HuH-7 (cell line): ENCODE measurements at regions not wholly inside any gene's neighbourhood (a gene's known extent, or its start where the extent isn't known, plus 50 kb on each side); places are given as distances from the start of the nearest gene placed in this dataset.
A peak's percentile ranks its signal among the peaks of the same experiment; 100 is the strongest.

Experiments used
- DNase-seq: peaks from one replicate; pipeline ENCODE4 v3.0.0; 2011; ENCODE audit warnings: low spot score

DNA sequence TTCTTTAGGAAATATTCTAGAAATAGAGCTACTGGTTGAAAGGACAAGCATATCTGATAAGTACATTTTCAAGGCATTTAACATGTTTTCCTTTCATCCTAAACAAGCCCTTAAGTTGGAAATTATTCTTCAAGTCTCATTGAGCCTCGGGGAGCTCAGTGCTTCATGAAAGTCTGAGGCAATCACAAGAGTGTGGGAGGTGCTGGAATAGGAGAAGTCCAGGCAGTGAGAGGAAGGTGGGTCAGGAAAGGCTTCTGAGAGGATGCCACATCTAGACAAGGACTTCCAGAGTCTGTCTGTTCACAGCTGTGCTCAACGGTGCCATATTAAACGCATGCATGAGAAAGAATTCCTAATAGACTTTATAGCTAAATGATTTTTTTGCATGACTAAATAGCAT lies 69.8 kb downstream of the CD83 start:
- DNase-seq, result no peak

DNA sequence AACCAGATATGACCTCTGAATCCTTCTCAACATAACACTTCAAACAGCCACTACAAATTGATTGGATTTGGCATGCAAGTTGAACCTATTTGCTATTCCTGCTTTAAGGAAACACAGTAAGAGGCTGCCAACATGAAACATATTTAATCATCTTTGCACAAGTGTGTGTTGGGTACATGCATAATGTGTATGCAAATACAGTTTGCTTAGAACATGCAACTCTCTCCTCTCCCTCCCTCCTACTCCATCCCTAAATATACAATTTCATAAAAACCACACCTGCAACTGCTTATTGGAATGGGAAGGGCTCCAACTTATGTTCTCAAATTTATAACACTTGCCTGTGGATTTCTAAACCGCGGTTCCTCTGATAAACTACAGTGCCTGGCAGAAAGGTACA lies 71.5 kb downstream of the CD83 start:
- DNase-seq, result no peak

DNA sequence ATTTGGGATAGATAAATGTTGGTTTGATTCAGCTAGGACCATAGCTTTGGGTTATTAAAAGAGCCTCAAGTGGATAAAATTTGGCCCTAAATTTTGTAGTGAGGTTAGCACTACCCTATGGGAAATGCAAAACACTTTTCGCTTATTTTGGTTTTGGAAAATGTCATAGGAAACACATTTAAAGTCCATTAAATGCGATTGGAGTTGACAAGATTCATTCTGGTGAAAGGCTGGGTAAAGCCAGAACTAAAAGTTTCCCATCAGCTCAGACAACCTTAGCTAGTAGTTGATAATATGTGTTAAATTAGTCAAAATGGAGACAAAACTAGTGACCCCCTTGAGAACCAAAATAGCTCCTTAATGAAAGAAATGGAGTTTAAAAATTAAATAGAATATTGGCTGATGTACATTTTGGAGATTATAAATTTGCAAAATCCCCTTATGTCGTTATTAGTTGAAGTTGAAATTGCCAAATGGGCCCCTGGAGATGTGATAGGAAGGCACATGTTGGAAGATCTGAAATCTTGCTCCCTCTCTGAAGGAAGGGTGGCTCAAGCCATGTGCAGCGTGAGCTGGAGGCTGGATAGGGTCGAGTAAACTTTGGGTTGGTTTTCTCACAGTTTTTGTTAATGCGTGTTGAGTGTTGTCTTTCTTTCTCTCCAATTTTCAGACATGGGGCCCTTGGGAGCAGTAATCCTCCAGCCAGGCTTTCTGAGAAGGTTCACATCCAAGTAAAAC lies 72.8 kb downstream of the CD83 start:
- DNase-seq, result no peak

DNA sequence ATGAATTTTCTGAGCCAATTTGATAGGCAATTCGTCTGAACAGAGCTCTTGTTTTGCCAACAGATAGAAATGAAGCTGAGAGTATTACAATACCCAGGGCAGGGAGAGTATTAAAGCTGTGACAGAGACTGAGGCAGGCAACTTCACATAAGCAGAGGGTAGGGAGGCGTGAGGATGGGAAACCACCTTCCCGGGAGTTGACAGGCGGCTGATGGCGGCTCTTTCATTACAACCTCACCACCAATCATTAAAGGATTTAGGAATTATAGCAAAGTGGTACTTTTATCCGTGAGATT lies 73.3 kb downstream of the CD83 start:
- no peak for DNase-seq

DNA sequence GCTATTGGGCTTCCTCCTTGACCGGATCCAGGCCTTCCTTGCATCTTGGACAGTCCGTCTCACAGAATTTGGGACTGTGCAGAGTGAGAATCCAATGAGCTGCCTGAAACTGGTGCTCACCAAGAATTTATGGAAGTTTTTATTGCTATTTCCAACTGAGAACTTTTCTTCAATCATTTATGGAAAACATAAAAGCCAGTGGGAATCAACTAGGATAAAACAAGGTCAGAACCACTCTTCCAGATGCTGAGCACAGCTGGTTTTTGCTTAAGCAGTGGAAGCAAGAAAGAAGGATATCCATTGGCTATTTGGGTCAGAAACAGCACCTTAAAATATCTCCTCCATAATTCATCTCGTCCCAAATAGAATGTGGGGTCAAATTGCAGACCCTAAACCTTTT lies 74.2 kb downstream of the CD83 start:
- no peak for DNase-seq

DNA sequence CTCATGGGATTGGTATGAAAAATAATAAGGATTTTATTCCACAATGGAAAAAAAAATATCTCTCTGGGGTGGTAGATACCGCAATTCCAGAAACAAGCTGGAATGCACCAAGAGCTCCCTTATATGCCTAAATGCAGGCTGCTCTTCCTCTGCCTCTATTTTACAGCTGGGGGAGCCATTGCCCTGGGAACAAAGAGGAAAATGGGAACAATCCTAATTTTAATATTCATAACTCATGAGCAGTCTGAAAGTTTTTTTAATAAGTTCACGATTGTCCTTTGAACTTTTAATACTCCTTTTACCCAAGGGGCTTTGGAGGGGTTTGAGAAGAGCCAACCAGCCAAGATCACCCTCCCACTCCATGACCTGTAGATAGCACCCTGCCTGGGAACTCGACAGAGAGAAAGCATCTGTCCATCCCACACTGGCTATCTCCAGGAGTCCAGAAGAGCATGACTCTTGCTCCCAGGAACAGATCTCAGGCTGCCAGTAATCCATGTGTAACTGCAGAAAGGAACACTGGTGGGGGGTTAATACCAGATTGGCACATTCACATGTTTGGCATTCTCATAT lies 74.7 kb downstream of the CD83 start:
- no peak for DNase-seq

DNA sequence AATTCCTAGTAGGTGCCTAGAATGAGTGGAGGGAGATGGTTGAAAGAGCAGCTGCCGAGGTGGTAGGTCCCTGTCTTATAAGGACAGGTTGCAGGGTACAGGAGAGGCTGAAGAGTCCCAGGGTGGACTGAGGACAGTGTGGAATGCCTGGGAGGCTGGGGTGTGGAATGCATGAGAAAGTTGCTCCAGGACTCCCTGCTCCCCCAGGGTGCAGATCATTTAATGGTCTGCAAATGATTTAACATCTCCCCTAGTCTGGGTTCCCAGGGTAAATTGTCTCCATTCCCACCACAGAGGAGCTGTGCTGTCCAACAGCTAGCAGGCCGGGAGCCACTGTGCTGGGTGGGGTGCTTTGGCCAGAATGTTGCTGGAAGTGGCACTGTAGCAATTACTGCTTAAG lies 76.0 kb downstream of the CD83 start:
- DNase-seq, result no peak

DNA sequence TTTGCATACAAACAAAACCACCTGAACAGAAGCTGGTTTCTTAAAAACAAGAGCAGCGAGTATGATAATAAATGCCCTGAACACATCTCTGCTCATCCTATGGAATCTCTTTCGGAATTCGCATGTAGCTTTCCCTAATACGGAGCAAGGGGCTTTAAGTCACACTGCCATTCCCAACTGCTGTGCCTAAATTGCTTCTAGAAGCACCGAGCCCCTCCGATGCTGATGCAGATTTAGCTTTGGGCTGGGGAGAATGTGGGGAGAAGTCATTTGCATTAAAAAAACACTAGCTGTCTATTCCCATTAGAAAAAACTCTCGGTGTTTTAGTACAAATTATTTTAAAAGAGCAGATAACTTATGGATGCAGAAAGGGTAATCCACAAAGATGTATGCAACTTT lies 76.9 kb downstream of the CD83 start:
- no peak for DNase-seq

DNA sequence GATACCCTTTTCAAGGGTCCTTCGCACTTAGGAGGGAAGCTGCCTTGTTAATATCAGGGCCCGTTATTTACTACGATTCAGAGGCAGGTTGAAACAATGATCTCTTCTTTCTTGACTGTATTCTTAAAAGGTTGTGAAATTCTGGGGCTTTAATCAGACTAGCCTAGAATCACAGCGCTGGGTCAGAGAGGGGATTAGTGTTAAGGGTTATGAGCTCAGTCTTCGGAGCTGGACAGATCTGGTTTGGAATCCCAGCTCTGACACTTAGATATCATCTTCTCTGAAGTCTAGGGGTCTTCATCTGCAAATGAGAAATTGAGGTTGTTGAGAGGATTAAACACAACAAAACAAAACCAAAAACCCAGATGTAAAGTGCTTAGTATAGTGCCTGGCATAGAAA lies 77.4 kb downstream of the CD83 start:
- DNase-seq, result no peak

DNA sequence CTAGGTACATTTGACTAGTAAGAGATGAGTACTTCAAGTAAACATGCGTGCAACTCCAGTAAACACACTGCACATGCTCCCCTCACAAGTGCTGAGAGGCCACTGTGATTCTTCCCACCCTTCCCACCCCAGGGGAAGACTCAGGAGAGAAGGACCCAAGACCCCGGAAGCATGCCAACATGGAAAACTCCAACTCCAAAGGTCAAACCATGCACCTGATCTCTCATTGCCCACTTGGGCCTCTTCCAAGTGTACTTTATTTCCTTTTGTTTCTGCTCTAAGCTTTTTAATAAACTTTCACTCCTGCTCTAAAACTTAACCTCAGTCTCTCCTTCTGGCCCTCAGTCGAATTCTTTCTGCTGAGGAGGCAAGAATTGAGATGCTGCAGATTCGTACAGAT lies 78.5 kb downstream of the CD83 start:
- DNase-seq, result no peak

DNA sequence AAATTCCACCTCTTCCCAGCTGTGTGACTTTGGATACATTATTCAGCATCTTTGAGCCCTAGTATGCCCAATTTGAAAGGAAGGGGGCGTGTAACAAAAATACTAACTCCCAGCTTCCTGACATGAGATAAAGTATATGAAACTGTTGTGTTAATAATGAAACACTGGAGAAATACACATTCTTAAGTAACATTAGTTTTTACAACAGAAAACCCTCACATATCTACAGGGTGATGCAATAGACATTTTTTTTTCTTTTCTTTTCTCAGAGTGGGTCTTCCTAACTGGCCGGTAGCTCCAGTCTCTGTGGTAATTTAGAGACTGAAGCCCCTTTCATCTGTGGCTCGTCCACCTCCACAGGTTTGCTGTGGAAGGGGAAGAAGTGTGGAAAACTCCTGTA lies 79.5 kb downstream of the CD83 start:
- DNase-seq, result no peak

DNA sequence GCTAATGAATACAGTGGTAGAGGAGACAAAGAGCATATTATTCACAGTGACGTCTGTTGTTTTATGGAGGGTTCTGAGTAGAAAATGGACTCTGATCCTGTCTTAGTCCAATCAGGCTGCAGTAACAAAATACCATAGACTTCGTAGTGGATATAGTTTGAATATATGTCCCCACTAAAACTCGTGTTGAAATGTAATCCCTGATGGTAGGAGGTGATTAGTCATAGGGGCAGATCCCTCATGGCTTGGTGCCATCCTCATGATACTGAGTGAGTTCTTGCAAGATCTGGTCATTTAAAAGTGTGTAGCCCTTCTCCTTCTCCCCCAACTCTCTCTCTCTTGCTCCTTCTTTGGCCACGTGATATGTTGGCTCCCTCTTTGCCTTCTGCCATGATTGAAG lies 82.5 kb downstream of the CD83 start:
- no peak for DNase-seq

DNA sequence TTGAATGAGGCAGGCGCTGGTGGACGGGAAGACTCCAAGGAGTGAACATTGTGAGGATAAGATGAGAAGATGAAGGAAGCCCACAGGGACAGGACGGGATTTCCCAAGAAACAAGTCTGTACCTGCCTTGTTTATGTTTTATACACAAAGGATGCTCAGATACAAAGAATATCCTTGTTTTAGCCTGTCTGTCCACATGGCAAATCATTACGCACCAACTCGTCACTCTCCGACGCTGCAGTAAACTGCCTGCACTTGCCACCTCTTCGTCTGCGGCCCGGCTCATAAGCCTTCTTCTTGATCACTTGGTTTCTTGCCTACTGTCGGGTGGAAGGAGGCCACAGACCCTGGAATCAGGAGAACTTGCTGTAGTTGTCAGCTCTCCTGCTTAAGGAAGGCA lies 85.4 kb downstream of the CD83 start:
- DNase-seq, result no peak

DNA sequence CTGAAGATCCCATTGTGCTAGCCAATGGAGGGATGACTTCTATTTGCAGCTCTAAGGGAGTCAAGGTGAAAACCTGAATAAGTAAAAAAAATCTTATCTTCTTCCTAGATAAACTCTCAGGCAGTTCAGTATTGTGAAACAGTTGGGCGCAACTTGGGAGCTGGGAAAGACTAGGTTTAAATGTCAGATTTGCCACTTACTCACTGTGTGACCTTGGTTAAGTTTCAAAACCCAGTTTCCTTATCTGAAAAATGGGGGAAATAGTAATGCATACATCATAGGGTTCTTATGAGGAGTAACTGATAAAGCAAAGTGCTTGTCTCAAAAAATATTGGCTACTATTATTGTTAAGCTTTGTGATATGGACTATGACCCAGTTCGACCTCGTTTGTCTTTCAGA lies 88.8 kb downstream of the CD83 start:
- no peak for DNase-seq

DNA sequence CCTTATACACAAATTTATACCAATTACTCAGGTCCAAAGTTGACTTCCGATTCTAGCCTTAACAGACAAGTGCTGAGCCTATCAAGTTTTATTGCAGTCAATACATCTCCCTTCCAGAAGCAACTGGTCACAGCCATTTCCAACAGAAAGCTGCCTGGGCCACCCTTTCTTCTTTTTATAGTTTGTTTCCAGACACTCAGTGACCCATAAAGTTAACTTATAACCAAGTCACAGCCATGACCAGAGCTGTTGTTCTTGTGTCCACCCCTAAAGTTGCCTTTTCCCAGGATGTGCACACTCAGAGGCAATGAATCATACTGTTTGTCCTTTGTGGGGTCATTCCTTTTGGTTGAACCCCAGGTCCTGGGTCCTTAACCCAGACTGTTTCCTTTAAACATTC lies 89.9 kb downstream of the CD83 start:
- DNase-seq, result no peak

DNA sequence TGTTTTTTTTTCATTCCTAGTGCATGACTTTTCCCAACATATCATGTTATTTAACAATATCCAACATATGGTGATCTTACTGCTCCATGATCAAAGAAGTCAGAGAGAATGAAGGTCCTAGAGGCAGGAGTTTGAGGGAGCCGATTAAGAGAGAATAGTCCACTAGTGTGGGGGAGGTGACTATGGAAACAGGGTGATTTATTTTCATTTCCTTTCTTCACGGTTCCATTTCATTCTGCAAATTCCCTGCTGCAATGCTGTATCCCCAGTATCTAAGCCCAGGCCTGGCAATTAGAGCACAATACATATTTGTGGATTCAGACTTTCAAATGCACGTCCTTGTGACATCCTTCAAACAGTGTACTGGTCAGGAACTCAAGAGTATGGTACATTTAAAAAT lies 91.4 kb downstream of the CD83 start:
- no peak for DNase-seq

DNA sequence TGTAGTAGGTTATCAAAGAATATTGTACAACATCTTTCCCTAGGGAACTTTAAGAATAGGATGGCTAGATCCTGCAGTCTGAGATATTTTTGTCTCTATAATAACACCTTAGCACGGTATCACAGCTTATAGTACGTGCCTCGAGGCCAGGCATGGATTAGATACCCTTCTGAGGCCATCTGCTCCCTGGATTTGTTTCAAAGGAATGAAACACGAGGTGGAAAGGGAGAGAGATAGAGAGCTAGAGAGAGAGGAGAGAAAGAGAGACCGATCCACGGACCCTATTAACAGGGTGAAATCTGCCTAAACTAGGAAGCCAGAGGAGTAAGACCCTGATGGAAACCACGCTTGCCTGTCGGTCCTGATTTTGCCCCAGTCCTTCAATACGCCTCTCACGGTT lies 92.5 kb downstream of the CD83 start:
- DNase-seq, result no peak

DNA sequence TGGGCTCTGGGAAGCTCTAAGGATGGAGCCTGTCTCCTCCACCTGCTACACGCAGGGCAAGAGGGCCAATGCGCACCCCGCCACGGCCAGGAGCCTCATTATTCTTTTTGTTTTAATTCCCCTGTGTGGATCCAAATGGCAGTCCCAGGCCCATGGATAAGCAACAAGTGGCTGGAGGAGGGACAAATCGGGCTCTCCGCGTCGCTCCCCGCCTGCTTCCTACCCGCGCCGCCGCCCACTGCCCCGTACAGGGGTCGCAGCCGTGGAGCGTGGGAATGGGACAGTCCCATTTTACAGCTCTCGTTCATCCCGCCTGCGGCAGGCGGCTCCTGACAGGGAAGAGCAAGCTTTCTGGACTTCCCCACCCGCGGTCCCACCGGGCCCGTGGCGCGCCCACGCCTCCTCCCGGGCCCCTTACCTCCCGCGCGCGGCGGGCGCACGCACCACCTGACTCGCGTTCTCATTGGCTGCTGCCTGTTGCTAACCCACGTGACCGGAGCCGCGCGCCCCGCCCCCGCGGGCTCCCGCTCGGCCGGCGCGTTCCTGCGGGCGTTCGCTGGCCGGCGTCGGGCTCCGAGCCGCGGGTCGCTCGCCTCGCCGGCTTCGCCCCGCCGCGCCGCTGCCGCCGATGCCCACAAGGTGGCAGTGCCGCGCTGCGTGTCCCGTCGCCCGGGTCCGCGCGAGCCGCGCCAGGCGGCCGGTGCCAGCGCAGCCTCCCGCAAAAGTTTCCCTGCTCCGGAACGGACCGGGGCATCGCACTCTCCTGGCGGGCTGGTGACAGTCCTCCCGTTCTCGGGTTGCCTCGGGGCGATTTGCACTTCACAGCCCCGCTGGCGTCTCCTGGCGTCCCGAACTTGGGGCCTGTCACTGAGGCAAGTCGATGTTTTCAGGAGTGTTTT lies 93.3 kb downstream of the CD83 start:
- peak; percentile 85 for DNase-seq

DNA sequence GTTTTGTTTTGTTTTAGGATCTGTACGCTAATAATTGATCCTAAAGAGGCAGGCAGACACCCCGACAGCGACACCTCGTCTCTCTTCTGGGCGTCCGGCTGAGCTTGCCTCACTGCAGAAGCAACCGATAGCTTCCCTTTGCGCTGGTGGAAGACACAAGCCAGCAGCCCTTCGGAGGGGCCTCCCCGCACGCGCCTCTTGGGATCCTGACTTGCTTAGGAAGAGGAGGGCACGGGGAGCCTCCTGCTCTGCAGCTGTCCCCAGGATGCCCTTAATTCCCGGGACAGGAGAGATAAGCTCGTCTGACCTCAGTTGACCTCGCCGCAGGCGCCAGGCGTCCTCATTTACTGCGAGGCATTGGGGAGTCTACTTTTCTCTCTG lies 94.0 kb downstream of the CD83 start:
- peak; percentile 28 for DNase-seq

DNA sequence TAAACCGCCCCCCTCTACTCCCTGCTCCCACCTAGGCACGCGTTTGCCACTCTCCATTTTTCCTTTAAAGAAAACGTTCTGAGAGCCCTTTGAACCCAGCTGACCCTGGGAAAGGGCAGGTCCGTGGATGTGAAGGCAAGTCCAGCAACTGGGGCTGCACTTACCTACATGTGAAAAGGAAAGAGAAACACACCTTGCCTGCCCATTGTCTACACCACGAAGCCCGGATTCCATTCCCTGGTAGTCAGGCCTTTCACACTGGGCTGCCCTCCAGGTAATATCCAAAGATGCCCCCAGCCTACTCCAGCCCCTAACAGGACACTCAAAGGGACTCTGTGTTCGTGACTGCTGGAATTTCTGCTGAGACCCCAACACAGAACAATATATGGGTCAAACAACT lies 94.4 kb downstream of the CD83 start:
- no peak for DNase-seq

DNA sequence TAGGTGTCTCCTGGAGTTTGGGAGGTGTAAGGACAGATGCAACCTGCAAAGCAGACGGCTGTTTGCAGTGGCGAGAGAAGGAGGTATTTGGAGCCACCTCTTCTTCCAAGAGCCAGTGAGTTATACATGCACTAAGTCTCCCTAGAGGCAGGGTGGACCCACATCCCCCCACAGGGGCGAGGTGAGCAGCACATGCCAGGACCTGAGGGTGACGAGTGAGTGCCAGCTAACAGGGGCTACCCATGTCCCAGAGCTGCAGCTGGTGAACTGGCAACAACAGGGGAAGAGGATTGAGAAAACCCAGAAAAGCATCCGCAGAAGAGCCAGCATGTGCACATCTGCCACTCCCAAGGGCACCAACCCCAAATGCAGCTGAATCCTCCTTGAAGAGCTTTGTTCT lies 95.1 kb downstream of the CD83 start:
- no peak for DNase-seq

DNA sequence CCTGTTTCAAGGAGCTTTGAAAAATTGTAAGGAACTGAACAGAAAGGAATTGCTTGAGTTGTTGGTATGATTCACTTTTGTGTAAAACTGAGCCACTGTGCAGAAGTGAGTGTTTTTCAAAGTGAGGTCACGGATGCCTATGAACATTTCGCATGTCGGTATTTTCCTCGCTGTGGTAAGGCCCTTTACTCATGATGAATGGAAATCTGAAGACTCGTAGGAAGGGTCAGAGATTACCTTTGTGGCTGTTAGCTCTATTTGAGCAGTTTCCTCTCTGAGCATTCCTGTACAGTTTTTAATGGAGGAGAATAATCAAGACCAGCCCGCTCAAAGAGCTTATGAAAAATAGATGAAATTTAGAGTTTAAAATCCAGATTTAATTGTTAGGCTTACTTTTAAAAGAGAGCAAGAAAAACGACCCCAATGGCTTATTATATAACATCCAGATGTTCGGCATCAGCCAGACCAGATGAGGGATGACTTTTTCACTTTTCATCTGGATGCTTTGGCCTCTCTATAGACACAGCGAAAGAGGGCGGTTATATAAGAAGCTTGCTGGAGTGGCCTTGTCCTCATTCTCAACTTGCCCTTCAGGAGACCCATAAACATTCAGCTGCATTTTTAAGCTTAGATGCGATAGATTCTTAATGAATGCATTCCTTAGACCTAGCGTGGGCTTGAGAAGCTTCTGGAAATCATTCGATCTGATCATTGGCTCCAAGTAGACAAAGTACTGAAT lies 99.5 kb downstream of the CD83 start:
- no peak for DNase-seq
